Adipocyte (in vitro differentiated cells): ENCODE measurements at regions not wholly inside any gene's neighbourhood (a gene's known extent, or its start where the extent isn't known, plus 50 kb on each side); places are given as distances from the start of the nearest gene placed in this dataset.

Source experiments
- DNase-seq: peaks from one replicate; pipeline ENCODE4 v3.0.0-alpha.2; 2015; ENCODE audit warnings: low read depth
- H3K27me3 ChIP-seq: replicated peaks from 2 replicates; pipeline ENCODE4 v1.7.0; 2013; ENCODE audit warnings: mild to moderate bottlenecking, low read length, moderate library complexity; ENCODE audit not compliant: control insufficient read depth, insufficient read depth
- H3K36me3 ChIP-seq: 2 replicates; pipeline ENCODE4 v1.7.0; 2013; ENCODE audit warnings: low read length, mild to moderate bottlenecking, moderate library complexity; ENCODE audit not compliant: control insufficient read depth, insufficient read depth, severe bottlenecking
- H3K4me1 ChIP-seq: 2 replicates; pipeline ENCODE4 v1.7.0; 2013; ENCODE audit warnings: mild to moderate bottlenecking, low read length, moderate library complexity; ENCODE audit not compliant: control insufficient read depth, insufficient read depth
- H3K4me3 ChIP-seq: 2 replicates; pipeline ENCODE4 v1.7.0; 2013; ENCODE audit warnings: mild to moderate bottlenecking, low read length, moderate library complexity
- H3K9ac ChIP-seq: 2 replicates; pipeline ENCODE4 v1.7.0; 2013; ENCODE audit warnings: mild to moderate bottlenecking, low read length, moderate library complexity
- H3K9me3 ChIP-seq: 2 replicates; pipeline ENCODE4 v1.7.0; 2013; ENCODE audit warnings: mild to moderate bottlenecking, low read length, moderate library complexity; ENCODE audit not compliant: control insufficient read depth

DNA sequence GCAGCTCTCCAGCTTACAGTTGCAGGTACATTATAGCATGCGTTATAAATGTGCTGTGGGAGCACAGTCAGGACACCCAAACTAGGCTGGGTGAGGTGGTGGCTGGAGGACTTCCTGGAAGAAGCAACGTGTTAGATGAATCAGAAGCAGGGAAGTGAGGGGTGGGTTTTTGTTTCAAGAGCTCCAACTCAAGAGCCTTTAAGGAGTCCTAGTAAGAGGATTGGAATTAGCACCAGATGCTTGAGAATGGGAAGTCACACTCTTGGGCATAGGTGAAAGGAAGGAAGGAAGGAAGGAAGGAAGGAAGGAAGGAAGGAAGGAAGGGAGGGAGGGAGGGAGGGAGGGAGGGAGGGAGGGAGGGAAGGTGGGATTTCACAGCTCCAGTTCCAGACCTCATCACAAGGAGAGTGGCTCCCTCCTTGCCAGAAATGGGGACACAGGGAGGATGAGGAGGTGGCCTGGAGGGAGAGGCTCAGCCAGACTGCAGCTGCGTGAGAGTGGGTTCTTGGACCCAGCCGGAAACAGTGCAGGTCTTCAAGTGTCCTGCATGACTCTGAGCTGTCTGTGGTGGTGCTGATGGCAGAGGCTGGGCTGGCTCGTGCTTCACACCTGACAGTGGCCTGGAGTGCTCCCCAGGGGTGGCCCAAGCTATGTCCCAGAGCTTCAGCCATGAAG, 115.7 kb upstream of the GSC start:
- Histone ChIP-seq H3K36me3 (no peaks in the 10 kb centered on the region), H3K4me3 (no peak overlapping the region), H3K9ac (no peak overlapping the region), H3K27me3 (peaks cover 28% of the 10 kb centered on the region), H3K9me3 (peaks cover 5% of the 10 kb centered on the region), H3K4me1 (peaks cover 1% of the 10 kb centered on the region)
- DNase-seq = no peak

DNA sequence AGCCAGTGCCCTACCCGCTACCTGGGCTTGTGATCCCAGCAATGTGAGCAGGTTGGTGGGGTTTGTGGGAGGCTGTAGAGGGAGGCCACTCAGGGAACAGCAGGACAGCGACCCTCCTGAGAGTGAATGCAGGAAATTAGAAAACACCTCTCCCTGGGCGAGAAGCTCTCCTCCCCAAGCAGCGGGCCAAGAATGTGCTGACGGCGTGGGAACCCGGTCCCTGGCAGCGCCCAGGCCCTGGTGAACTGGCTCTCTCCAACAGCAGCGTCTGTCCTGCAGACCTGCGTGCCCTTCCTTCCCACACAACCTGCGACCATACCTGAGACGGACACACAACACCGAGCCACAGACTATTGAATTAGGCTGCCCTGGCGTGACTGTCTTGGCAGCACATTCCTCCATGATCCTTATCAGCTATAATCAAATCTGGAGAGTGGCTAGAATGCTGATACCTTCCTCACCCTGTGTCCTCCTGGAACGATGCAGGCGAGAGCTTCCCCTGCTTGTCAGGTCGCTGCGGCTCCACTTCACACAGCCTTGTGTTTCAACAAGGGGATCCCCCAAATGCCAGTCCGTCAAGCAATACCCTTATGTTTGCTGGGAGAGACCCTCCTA, 114.8 kb upstream of the GSC start:
- no peaks in the 10 kb centered on the region for H3K4me1 ChIP-seq
- H3K4me3 ChIP-seq = no peak overlapping the region
- H3K9me3 ChIP-seq = peaks cover 5% of the 10 kb centered on the region
- no peaks in the 10 kb centered on the region for H3K36me3 ChIP-seq
- H3K9ac ChIP-seq = no peak overlapping the region
- no peak for DNase-seq
- peaks cover 29% of the 10 kb centered on the region for H3K27me3 ChIP-seq

DNA sequence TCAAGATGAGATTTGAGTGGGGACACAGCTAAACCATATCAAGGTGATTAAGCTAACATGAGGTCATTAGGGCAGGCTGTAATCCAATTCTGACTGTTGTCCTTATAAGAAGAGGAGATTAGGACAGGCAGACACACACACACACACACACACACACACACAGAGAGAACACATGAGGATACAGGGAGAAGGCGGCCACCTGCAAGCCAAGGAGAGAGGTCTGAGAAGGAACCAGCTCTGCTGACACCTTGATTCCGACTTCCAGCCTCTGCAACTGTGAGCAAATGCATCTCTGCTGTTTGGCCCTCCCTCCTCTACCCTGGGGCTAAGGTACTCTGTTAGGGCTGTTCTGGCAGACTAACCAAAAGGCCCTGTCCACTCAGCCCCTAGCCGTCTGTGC, 112.5 kb upstream of the GSC start:
- Histone ChIP-seq H3K9me3 (peaks cover 5% of the 10 kb centered on the region), H3K9ac (no peak overlapping the region), H3K27me3 (peaks cover 22% of the 10 kb centered on the region), H3K4me3 (no peak overlapping the region), H3K4me1 (no peaks in the 10 kb centered on the region), H3K36me3 (no peaks in the 10 kb centered on the region)
- no peak for DNase-seq

DNA sequence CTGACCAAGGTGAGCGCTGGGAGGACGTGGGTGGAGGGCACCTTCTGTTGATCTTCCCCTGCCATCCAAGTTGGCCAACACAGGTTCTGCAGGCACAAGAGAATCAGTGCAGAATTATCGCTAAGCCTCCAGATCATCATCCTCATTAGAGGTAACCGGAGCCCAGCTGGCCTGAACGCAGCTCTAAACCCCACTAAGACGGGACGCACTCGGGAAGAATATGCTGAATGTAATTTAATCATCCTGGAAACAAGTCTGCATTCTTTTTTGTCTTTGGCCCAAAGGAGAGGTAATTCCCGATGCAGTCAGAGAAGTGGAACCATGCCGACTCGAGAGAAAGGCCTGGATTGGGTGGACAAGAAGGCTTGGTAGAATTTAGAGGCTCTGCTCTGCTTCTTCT, 111.0 kb upstream of the GSC start:
- no peaks in the 10 kb centered on the region for H3K4me1 ChIP-seq
- H3K36me3 ChIP-seq = no peaks in the 10 kb centered on the region
- no peak overlapping the region for H3K9ac ChIP-seq
- H3K9me3 ChIP-seq = peaks cover 5% of the 10 kb centered on the region
- DNase-seq = no peak
- H3K4me3 ChIP-seq = no peak overlapping the region
- peaks cover 16% of the 10 kb centered on the region for H3K27me3 ChIP-seq

DNA sequence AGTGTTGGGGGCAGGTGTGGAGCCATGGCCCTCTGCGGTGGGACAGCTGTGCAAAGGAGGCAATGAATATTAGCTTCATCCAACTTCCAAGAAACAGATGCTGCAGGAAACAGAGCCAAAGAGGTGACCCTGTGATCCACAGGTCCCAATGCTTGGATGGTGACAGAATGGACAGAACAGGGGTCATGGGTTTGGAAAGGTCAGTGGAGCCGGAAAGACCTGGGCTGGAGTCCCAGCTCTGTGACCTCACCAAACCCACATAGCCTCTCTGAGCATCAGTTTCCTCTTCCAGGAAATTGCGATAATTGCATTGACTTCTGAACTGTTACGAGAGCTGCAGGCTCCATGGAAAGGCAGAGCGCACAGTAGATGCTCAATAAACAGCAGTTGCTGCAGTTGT, 110.2 kb upstream of the GSC start:
- Histone ChIP-seq H3K9me3 (peaks cover 5% of the 10 kb centered on the region), H3K4me3 (no peak overlapping the region), H3K4me1 (no peaks in the 10 kb centered on the region), H3K36me3 (no peaks in the 10 kb centered on the region), H3K27me3 (peaks cover 17% of the 10 kb centered on the region), H3K9ac (no peak overlapping the region)
- DNase-seq = no peak

DNA sequence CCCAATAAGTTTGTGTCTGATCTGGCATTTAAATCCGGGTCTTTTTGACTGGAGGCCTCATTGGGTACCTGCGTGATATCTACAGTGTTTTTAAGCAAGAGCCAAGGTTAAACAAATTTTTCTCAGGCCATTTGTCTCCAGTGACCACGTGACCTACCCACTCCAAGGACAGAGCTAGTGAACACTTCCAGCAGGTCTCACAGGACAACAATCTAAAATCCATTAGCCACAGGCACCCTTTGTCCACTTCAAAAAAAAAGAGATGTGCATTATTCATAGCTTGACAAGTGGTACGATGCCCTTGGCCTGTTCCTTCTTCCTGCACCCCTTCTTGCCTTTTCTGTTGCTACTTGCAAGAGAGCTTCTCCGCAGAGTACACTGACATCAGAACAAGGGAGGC, 109.6 kb upstream of the GSC start:
- peaks cover 5% of the 10 kb centered on the region for H3K9me3 ChIP-seq
- H3K4me3 ChIP-seq = no peak overlapping the region
- no peak overlapping the region for H3K9ac ChIP-seq
- no peak for DNase-seq
- H3K4me1 ChIP-seq = no peaks in the 10 kb centered on the region
- H3K36me3 ChIP-seq = no peaks in the 10 kb centered on the region
- H3K27me3 ChIP-seq = peaks cover 18% of the 10 kb centered on the region

DNA sequence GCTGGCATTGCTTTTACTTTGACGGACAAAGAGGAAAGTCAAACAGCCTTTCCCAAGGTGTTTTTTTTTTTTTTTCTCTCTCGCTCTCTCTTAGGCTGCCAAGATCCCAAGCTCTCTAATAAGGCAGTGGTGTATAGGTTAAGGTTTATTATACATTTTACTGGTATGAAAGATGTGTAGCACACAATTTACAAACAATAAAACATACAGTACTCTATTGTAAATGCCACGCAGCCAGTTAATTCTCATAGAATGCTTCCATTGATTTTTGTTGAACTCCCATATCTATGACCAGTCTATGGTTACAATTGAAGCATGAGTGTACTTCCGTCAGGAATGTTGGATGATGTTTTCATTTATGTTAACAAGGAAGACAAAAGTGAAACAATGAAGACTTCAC, 106.4 kb upstream of the GSC start:
- DNase-seq = no peak
- Histone ChIP-seq H3K9me3 (no peaks in the 10 kb centered on the region), H3K27me3 (peaks cover 24% of the 10 kb centered on the region), H3K4me3 (no peak overlapping the region), H3K4me1 (no peaks in the 10 kb centered on the region), H3K9ac (no peak overlapping the region), H3K36me3 (no peaks in the 10 kb centered on the region)

DNA sequence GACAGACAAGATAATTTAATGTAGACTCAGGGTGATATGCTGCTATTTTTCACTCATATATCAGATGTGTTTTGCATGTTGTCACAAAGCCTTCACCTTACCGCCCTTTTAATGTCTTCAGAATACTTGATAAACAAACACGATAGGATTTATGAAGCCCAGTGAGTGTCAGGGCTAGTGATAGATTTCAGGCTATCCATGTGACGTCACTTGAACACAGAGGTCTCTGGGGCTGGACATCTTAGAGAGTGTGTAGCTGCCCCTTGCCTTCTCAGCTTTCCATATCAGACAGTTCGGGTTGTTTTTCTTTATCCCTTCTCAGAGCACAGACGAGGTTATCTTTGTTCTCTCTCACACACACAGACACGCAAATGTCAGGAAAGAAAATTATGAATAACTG, 105.3 kb upstream of the GSC start:
- Histone ChIP-seq H3K36me3 (no peaks in the 10 kb centered on the region), H3K27me3 (peaks cover 24% of the 10 kb centered on the region), H3K9ac (no peak overlapping the region), H3K4me1 (no peaks in the 10 kb centered on the region), H3K4me3 (no peak overlapping the region), H3K9me3 (no peaks in the 10 kb centered on the region)
- no peak for DNase-seq

DNA sequence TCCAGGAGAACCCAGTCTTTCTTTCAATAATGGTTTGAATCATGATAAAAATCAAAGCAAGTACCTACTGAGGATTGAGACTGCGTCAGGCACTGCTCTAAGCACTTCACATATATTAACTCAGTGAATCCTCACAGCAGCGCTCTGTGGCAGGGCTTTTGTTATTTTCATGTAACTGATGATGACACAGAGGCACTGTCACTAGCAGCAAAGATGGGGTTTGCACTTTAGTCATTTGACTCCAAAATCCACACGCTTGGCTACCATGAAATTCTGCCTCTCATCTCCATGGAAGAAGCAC, 98.8 kb upstream of the GSC start:
- Histone ChIP-seq H3K4me1 (no peaks in the 10 kb centered on the region), H3K9me3 (no peaks in the 10 kb centered on the region), H3K36me3 (no peaks in the 10 kb centered on the region), H3K4me3 (no peak overlapping the region), H3K9ac (no peak overlapping the region), H3K27me3 (peaks cover 15% of the 10 kb centered on the region)
- DNase-seq = no peak

DNA sequence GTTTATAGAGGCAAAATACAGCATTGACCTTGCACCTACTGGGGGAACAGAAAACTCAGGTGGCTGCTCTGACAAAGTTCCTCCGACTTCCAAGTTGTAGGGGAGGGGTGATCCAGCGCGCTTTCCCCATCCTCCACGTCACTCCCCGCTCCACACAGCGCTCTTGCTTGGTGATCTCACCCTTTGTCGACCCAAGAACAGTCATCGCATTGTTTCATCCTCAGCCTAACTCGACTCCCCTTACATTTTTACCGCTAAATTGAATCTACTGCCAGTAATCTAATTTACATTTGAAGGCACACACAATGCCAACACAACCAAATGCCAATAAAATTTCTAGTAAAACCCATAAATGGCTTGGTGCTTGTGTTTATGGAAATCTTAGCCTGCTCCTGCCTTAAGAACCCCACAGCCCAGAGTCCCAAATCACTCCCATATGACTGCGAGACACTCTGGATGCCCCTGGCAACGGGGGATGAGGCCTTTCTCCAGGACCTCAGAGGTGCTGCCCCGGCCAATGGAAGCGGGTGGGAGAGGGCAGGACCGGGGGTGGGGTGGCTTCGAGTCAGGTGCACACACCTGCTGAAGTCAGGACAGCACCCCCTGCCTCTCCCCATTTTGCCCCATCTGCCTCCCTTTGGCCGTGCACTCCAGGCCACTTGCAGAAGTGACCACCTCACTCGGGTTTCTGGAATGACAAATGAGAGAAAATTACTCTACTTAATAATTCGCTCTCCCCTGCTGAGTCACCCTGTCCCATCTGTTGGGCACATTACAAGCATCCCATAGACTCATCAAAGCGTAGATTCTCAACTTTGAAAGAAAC, 98.2 kb upstream of the GSC start:
- H3K4me3 ChIP-seq = no peak overlapping the region
- peak; percentile 30 for DNase-seq
- no peak overlapping the region for H3K9ac ChIP-seq
- H3K9me3 ChIP-seq = no peaks in the 10 kb centered on the region
- no peaks in the 10 kb centered on the region for H3K36me3 ChIP-seq
- H3K27me3 ChIP-seq = peaks cover 15% of the 10 kb centered on the region
- H3K4me1 ChIP-seq = no peaks in the 10 kb centered on the region

DNA sequence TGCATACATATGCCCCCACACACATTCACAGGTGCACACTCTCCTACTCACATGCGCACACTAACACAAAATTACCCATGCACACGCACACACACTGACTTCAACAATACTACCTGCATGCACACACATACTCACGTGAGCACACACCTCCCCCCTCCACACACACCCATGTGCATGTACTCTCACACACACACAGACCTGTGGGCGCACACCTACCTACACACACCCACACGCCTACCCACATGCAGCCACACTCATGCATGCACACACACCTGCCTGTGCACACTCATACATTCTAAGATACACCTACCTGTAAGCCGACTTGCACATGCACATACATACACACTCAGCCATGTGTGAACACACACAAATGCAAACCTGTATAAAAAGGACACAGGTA, 97.3 kb upstream of the GSC start:
- no peaks in the 10 kb centered on the region for H3K36me3 ChIP-seq
- no peak overlapping the region for H3K9ac ChIP-seq
- H3K4me3 ChIP-seq = no peak overlapping the region
- H3K9me3 ChIP-seq = no peaks in the 10 kb centered on the region
- peaks cover 15% of the 10 kb centered on the region for H3K27me3 ChIP-seq
- no peak for DNase-seq
- no peaks in the 10 kb centered on the region for H3K4me1 ChIP-seq
